Astrocyte of the cerebellum (primary cell): ENCODE measurements at regions not wholly inside any gene's neighbourhood (a gene's known extent, or its start where the extent isn't known, plus 50 kb on each side); places are given as distances from the start of the nearest gene placed in this dataset.

Experiments used
- DNase-seq: peaks from one replicate; pipeline ENCODE4 v3.0.0-alpha.2; 2011; ENCODE audit warnings: low read depth
- H3K4me3 ChIP-seq: 2 replicates; pipeline ENCODE4 v1.5.1; 2011; ENCODE audit warnings: mild to moderate bottlenecking, low read depth, low read length, moderate library complexity
- CTCF ChIP-seq: IDR thresholded peaks from 2 replicates; pipeline ENCODE4 v1.5.1; 2012; ENCODE audit warnings: low read length, low read depth, moderate library complexity, mild to moderate bottlenecking; ENCODE audit errors: missing control alignments
- in situ Hi-C: cut with HindIII; loops from 2 replicates; pipeline ENCODE4 v1.10.0; 2017; ENCODE audit warnings: low sequenced_read_pairs

DNA sequence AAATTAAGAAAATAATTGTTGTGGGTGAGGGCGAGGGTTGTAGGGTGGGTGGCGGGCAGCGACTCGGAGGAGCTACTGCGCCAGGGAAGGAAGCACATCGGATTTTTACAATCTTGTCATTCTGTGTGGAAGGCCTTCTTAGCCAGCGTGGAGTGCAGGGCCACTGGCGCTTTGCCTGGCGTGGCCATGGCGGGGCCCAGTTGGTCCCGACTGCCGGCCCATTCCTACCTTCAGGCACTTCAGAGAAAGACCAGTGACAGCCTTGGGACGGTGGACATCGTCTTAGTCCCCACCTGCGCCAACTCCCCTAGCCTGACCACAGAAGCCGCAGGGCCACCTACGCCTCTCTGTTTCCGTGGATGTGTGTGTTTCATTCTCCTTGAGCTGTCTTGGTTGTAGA lies 136.9 kb upstream of the NEGR1 start:
- no peak for TF ChIP-seq CTCF
- H3K4me3 ChIP-seq: no peak overlapping the region
- in situ Hi-C loops: no loop called here
- DNase-seq: no peak

GRCh38 chr1:72412286-72412685 lies 129.9 kb upstream of the NEGR1 start:
- DNase-seq: no peak
- no peak overlapping the region for H3K4me3 ChIP-seq
- TF ChIP-seq CTCF: no peak
- in situ Hi-C loops: no loop called here

GRCh38 chr1:72399807-72400206 lies 117.5 kb upstream of the NEGR1 start:
- in situ Hi-C loops: no loop called here
- no peak for DNase-seq
- no peak overlapping the region for H3K4me3 ChIP-seq
- no peak for TF ChIP-seq CTCF

GRCh38 chr1:72397786-72398185 lies 115.4 kb upstream of the NEGR1 start:
- no peak overlapping the region for H3K4me3 ChIP-seq
- in situ Hi-C loops: no loop called here
- TF ChIP-seq CTCF: no peak
- DNase-seq: peak; percentile 83

- TF ChIP-seq CTCF: no peak
- H3K4me3 ChIP-seq: no peak overlapping the region
- in situ Hi-C loops: no loop called here
- no peak for DNase-seq
Observed at GRCh38 chr1:72394457-72394856, 112.1 kb upstream of the NEGR1 start.

DNA sequence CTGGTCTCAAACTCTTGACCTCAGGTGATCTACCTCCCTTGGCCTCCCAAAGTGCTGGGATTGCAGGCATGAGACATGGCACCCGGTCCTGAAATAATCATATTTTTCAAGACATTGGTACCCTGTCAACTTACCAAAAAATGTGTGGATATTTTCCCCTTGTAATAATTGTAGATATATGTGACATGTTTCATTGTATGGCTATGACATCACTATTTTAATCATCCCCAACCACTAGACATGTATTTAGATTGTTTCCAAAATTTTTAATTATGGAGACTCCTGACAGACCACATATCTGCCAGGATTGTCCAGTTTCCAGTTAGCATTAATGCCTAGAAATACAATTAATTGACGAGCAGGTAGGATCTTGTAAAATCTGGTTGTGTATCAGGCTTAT lies 96.7 kb upstream of the NEGR1 start:
- TF ChIP-seq CTCF: no peak
- DNase-seq: no peak
- no peak overlapping the region for H3K4me3 ChIP-seq
- in situ Hi-C loops: no loop called here

DNA sequence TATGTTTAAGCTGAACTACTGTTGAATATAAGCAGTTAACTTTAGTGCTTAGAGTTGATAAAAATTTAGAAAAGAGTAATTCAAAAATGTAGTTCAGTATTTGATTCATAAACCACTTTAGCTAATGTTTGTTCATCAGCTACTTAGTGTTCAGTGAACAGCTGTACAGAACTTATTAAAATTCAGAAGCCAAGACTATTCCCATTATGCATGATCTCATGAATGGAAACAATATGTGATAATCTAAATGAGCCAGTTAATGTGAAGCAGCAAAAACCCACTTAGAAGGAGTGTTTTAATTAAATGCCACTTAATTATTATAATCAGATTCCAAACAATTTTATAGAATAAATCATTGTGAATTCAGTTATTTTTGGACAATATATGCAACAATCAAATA lies 92.9 kb upstream of the NEGR1 start:
- in situ Hi-C loops: no loop called here
- no peak for DNase-seq
- H3K4me3 ChIP-seq: no peak overlapping the region
- no peak for TF ChIP-seq CTCF
